ENCODE measurements at regions not wholly inside any gene's neighbourhood (a gene's known extent, or its start where the extent isn't known, plus 50 kb on each side); places are given as distances from the start of the nearest gene placed in this dataset.
"Not testable (repeated sequence)": the region's sequence is repeated elsewhere in the genome, so short reads cannot be mapped to it uniquely, and the experiment has no call there.

DNA sequence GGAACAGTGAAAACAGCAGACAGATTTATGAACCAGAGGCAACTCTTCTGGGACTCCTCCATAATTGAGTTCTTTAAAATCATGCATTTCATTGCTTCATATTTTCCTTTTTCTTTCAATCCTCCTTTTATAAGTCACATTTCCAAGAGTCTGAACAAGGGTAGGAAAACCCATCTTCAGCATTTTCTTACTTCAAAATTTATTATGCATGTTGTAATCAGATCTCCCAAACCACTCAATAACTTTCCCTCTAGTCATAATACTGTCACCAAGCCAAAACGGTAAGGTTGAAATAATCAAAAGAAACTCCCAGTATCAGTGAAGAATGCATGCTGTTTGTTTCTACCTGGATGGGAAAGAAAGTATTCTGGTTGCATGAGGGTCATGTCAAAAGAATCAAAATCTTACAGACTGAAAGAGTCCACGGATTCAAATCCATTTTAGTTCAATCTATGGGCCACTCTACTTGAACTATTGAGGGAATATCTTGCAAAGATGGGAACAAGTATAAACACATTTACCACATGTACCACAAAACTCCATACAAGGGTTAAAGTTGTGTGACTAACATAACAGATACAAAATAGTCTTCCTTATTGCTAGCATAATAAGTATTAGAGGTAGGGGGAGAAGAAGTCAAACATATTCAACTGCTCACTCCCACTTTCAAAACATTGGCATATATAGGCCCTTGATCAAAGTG, 797.3 kb downstream of the MAT2B start:
- DNase-seq, result no peak

- DNase-seq, result no peak
Observed at GRCh38 chr5:164303646-164304215, 798.3 kb downstream of the MAT2B start.

DNA sequence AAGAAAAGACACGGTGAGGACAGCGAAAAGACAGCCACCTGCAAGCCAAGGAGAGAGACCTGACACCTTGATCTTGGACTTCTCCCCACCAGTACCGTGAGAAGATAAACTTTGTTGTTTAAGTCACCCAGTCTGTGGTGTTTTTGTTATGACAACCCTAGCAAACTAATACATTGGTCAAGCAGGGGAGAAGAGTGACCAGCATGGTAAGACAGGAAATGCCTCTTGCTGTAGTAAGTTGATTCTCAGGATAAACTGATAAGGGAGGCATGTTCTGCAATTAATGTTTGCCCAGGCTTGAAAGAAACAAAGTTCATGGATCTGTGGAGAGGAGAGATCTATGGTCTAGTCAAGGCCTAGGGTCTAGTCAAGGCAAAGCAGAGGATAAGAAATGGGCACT, 801.2 kb downstream of the MAT2B start:
- DNase-seq, result no peak

DNA sequence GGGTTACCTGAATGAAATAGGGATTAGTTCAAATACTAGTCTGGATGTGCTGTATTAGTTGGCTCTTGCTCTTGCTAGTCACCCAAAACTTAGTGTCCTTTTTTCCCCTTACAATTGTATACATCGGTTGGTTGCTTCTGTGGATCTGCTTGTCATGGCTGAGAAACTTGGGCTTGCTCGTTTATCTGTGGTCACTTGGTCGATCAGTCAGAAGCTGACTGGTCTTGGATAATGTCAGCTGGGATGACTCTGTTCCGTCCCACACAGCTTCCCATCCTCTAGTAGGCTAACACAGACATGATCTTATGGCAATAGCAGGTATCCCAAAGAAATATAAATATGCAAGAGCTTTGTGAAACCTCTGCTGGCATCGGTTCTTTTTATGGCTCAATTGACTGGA, 807.4 kb downstream of the MAT2B start:
- no peak for DNase-seq

- no peak for DNase-seq
Observed at GRCh38 chr5:164317676-164318075, 812.3 kb downstream of the MAT2B start.

GRCh38 chr5:164319161-164319560, 813.7 kb downstream of the MAT2B start:
- no peak for DNase-seq

GRCh38 chr5:164324239-164324638, 818.8 kb downstream of the MAT2B start:
- no peak for DNase-seq

- no peak for DNase-seq
Observed at GRCh38 chr5:164326219-164326618, 820.8 kb downstream of the MAT2B start.

DNA sequence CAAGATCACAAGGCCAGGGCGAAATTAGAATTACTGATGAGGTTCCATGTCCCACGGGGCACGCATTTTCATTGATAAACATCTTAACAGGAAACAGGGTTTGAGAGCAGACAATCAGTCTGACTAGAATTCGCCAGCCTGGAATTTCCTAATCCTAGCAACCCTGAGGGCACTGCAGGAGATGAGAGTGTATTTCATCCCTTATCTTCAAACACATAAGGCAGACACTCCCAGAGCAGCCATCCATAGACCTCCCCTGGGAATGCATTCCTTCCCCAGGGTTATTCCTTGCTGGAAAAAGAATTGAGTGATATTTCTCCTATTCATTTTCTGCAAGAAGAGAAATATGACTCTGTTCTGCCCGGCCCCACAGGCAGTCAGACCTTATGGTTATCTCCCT, 821.7 kb downstream of the MAT2B start:
- DNase-seq, result not testable (repeated sequence)

DNA sequence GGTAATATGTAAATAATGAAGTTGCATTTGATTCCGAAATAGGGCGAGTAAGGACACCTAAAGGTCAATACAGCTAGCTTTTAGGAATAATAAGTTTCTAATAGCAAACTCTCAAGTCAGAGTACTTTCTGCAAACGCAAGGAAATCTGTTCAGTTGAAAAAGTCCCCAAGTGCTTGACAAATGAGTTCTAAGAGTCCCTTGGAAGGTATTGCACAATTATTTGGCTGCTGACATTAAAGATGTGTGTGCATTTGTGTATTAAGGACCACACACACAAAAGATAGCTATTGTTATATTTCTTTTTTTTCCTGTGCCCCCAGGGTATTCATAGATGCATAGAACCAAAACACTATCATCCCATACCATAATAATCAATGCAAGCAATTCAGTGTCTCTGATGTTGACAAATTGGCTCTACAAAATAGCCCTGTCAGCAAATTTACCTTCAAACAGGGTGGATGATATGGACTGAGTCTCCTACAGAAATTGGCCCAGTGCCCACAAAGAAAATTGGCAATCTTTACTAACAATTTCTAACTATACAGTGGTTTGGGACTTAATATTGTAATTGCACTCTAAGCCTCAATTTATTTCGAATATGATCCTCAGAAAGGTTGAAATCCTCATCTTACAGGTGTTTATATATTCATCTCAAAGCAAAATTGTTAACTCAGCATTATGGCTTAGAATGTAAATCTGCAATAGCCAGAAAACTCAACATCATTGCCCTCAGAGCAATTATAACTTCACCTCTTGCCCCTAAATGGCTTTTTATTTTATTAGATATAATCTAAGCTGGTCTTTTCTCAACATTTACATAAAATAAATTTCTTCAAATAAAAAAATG, 827.2 kb downstream of the MAT2B start:
- no peak for DNase-seq

- no peak for DNase-seq
Observed at GRCh38 chr5:164335837-164336236, 830.4 kb downstream of the MAT2B start.

GRCh38 chr5:164336276-164336675, 830.9 kb downstream of the MAT2B start:
- no peak for DNase-seq

DNA sequence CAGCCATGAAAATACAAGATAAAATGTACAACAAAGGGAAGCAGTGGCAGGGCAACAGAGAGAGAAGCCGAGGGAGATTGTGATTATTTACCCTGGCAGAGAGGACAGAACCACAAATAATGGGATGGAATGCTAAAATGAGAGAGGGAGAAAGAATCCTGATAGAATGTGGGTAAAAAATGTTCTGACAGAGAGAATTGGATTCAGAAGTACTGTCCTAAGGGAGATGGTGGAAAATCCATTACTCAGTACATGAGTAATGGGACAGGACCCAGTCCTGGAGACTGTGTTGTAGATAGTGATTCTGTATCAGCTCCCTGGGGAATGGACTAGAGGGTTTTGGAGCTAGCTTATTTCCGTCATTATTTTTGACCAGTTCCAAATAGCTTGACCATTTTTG, 831.5 kb downstream of the MAT2B start:
- DNase-seq, result no peak

- DNase-seq, result no peak
Observed at GRCh38 chr5:164341056-164341619, 835.7 kb downstream of the MAT2B start.

GRCh38 chr5:164345173-164345849, 839.9 kb downstream of the MAT2B start:
- no peak for DNase-seq

GRCh38 chr5:164345853-164346252, 840.4 kb downstream of the MAT2B start:
- DNase-seq, result no peak

DNA sequence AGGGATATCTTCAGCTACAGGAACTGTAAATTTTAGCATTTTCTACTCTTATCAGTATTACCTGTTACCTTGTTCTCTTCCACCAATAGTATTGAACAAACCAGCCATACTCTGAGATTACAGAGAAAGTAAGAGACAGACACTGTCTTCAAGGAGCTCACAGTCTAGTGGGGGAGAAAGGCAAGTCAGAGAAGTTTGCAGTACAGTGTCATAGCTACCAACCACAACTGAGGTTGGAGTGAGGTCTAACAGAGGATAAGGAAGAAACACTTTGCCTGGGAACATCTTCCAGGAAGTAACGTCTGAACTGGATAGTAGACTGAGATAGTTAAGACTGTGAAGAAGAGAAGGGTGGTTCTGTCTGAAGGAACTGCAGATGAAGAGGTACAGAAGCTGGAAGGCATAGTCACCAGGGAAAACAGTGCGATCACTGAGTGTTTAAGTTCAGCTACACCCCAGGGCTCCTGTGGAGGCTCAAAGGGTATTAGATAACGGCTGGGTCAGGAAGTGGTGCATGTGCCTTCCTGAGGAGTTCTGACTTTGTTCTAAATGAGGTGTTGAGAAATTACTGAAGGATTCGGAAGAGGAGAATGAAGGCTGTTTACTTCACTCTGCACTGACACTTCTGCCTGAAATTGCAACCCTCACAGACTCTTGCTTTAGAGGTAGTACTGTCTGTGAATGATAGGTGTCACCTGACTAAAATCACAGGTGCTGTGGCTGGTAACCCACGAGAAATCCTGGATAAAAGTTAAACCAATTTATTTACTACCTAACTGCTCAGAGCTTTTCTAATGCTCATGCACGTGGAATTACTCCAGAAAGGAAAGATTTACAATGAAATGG, 841.6 kb downstream of the MAT2B start:
- DNase-seq, result no peak

- no peak for DNase-seq
Observed at GRCh38 chr5:164350236-164350635, 844.8 kb downstream of the MAT2B start.

- DNase-seq, result no peak
Observed at GRCh38 chr5:164351245-164351834, 845.9 kb downstream of the MAT2B start.

DNA sequence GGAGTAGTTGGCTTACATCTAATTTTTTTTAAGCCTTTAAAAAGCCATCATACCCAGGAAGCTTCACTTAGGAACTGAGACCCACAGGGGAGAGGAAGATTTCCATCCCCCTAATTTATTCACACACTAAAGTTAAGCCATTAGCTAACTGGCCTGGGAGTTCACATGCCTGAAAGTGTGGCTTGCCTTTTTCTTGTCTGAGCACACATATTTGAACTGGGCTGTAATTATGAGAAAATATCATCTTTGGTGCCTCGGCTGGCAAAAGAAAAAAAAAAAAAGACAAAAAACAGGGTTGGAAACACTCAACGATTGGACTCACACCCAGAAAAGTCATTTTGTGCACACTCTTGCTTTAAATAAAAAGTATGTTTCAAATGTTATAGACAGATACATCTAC, 847.3 kb downstream of the MAT2B start:
- DNase-seq, result no peak

- DNase-seq, result no peak
Observed at GRCh38 chr5:164353155-164353554, 847.7 kb downstream of the MAT2B start.
